ENCODE measurements at regions not wholly inside any gene's neighbourhood (a gene's known extent, or its start where the extent isn't known, plus 50 kb on each side); places are given as distances from the start of the nearest gene placed in this dataset.
A peak's percentile ranks its signal among the peaks of the same experiment; 100 is the strongest.

DNA sequence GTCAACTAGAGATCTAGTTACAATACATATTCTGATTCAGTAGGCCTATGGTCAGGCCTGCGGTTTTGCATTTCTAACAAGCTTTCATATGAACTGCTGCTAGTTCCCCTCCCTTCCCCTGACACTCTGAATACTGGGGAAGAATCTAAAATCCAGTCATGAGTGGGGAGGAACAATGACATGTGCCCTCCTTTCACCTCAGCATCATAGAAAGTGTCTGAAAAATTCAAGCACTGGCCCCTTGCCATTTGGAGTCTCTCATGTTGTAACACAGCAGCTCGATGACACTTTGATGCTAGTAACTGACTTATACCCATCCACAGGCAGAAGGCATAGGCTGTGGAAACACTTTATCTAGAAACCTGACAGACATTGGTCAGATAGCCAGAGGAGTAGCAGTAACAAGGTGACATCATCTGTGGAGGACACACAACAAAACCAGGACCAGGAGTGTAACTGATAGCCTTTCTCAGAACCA lies 161.9 kb upstream of the RASSF8 start:
- Mint-ChIP-seq H3K4me3 (ENCODE audit: low read depth) (no peak overlapping the region), H3K27me3 (no peaks in the 10 kb centered on the region), H3K36me3 (ENCODE audit: insufficient read depth) (peaks cover 3% of the 10 kb centered on the region), H3K4me1 (ENCODE audit: low read depth) (peaks cover 3% of the 10 kb centered on the region), H3K9me3 (ENCODE audit: low read depth) (peaks cover 5% of the 10 kb centered on the region), H3K27ac (no peak overlapping the region)
- DNase-seq (ENCODE audit: low spot score, unreplicated experiment) = no peak
- TF ChIP-seq CTCF (IDR thresholded peaks at IDR 0.05; ENCODE audit: unreplicated experiment) = no peak

DNA sequence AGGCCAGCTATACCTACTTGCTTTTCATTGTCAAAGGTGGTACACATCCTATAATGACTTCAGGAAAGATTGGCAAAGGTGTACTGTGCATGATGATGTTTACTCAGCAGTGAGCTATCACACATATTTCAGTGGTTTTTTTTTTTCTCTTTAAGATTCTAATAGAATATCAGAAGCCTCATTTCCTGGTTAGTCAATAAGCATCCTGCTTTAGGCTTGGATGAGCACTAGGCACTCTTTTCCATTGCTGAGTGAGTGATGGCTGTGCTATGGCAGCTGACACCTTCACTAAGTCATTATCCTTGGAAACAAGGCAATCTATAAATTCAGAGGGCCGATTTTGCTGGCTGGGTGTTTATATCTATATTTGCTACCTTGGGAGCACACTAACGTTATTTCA lies 161.1 kb upstream of the RASSF8 start:
- H3K27ac Mint-ChIP-seq = no peak overlapping the region
- H3K27me3 Mint-ChIP-seq = no peaks in the 10 kb centered on the region
- H3K36me3 Mint-ChIP-seq (ENCODE audit: insufficient read depth) = peaks cover 3% of the 10 kb centered on the region
- DNase-seq (ENCODE audit: low spot score, unreplicated experiment) = no peak
- no peak for TF ChIP-seq CTCF (IDR thresholded peaks at IDR 0.05; ENCODE audit: unreplicated experiment)
- H3K9me3 Mint-ChIP-seq (ENCODE audit: low read depth) = peaks cover 5% of the 10 kb centered on the region
- no peak overlapping the region for H3K4me3 Mint-ChIP-seq (ENCODE audit: low read depth)
- peaks cover 5% of the 10 kb centered on the region for H3K4me1 Mint-ChIP-seq (ENCODE audit: low read depth)

DNA sequence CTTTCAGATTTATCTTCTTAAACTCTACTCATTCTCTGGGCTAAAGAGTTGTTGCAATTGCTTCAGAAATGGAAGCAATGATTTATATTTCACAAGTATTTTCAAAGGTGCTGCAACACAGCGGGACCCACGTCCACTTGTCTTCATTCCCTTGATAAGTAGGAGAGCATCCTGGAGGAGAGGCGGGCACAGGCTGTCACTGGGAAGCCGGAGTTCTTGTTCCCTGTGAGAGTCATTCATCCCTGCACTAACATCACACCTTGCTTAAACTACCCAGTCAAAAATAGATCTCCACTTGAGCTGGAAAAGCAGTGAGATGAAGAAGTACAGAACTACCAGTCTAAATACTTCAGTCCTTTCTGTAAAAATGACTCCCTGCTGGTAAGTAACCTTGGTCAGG lies 160.5 kb upstream of the RASSF8 start:
- Mint-ChIP-seq H3K27ac (no peak overlapping the region), H3K4me3 (ENCODE audit: low read depth) (no peak overlapping the region), H3K4me1 (ENCODE audit: low read depth) (peaks cover 5% of the 10 kb centered on the region), H3K36me3 (ENCODE audit: insufficient read depth) (peaks cover 3% of the 10 kb centered on the region), H3K9me3 (ENCODE audit: low read depth) (peaks cover 5% of the 10 kb centered on the region), H3K27me3 (no peaks in the 10 kb centered on the region)
- DNase-seq (ENCODE audit: low spot score, unreplicated experiment) = no peak
- no peak for TF ChIP-seq CTCF (IDR thresholded peaks at IDR 0.05; ENCODE audit: unreplicated experiment)

- DNase-seq (ENCODE audit: low spot score, unreplicated experiment) = no peak
- Mint-ChIP-seq H3K4me3 (ENCODE audit: low read depth) (no peak overlapping the region), H3K27ac (peak overlapping the region; percentile 0), H3K4me1 (ENCODE audit: low read depth) (peaks cover 2% of the 10 kb centered on the region), H3K27me3 (no peaks in the 10 kb centered on the region), H3K9me3 (ENCODE audit: low read depth) (peaks cover 5% of the 10 kb centered on the region), H3K36me3 (ENCODE audit: insufficient read depth) (peaks cover 3% of the 10 kb centered on the region)
- no peak for TF ChIP-seq CTCF (IDR thresholded peaks at IDR 0.05; ENCODE audit: unreplicated experiment)
Measured at GRCh38 chr12:25800101-25800500, 158.4 kb upstream of the RASSF8 start.

DNA sequence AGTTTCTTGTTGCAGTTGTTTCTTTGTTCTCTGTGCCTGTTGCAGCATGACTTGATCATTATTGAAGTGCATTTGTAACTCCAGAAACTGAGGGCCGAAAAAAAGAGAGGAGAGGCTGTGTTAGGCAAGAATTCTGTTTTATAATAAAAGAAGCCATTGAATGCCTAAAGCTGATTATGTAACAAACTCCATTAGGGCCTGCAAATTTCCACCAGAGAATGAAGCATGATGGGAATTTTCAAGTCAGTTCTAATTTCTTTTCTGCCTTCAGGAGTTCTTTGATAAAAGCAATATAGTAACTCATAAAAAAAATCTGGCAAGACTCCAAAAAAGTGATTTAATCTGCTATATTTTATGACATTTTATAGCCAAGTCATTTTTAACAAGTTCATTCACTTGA lies 156.7 kb upstream of the RASSF8 start:
- H3K9me3 Mint-ChIP-seq (ENCODE audit: low read depth) = peaks cover 5% of the 10 kb centered on the region
- H3K4me3 Mint-ChIP-seq (ENCODE audit: low read depth) = no peak overlapping the region
- peaks cover 2% of the 10 kb centered on the region for H3K4me1 Mint-ChIP-seq (ENCODE audit: low read depth)
- H3K27me3 Mint-ChIP-seq = no peaks in the 10 kb centered on the region
- DNase-seq (ENCODE audit: low spot score, unreplicated experiment) = no peak
- TF ChIP-seq CTCF (IDR thresholded peaks at IDR 0.05; ENCODE audit: unreplicated experiment) = no peak
- H3K27ac Mint-ChIP-seq = no peak overlapping the region
- H3K36me3 Mint-ChIP-seq (ENCODE audit: insufficient read depth) = peaks cover 3% of the 10 kb centered on the region

All from progenitor cell of endocrine pancreas (in vitro differentiated cells).